ENCODE measurements at regions not wholly inside any gene's neighbourhood (a gene's known extent, or its start where the extent isn't known, plus 50 kb on each side); places are given as distances from the start of the nearest gene placed in this dataset.

DNA sequence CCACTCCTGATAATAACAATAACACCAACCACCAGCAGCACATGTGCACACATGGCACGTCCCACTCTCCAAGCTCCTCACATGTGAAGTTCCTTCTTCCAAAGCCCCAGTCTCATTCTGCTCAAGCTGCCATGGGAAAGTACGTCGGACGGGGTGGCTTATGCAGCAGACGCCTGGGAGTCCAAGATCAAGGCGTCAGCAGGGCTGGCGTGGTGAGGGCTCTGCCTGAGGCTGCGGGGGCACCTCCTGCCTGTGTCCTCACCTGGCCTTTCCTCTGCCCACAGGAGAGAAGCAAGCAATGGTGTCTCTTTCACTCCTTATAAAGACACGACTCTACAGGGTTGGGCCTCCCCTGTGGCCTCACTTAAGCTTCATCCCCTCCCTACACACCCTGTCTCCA, 68.8 kb upstream of the INSIG1 start:
- RAD21 ChIA-PET (ENCODE audit: low non-redundant PET in 1 of 2, low total read pairs in 2 of 2, uncharacterized antibody in 2 of 2, unreplicated experiment in 2 of 2) = no interaction called here
- Histone ChIP-seq H3K27ac (ENCODE audit: low read depth, low read length) (no peak overlapping the region), H4K20me1 (ENCODE audit: insufficient read depth) (no peaks in the 10 kb centered on the region), H2AFZ (ENCODE audit: low read depth, low read length, poor library complexity, severe bottlenecking) (no peak overlapping the region), H3K9me3 (ENCODE audit: control insufficient read depth in 1 of 2, insufficient read depth in 1 of 2, low read depth in 1 of 2, low read length in 2 of 2) (no peaks in the 10 kb centered on the region), H3K79me2 (ENCODE audit: insufficient read depth, low read length) (no peaks in the 10 kb centered on the region), H3K36me3 (ENCODE audit: control insufficient read depth in 1 of 2, insufficient read depth in 2 of 2, low read length in 2 of 2) (no peaks in the 10 kb centered on the region), H3K9ac (ENCODE audit: low read length) (no peak overlapping the region), H3K4me1 (ENCODE audit: control insufficient read depth in 1 of 2, insufficient read depth in 2 of 2, low read length in 2 of 2) (peaks cover 8 to 26% of the 10 kb centered on the region in 2 experiments; a peak in 3 of 4 replicates), H3K9me2 (ENCODE audit: insufficient read depth) (no peaks in the 10 kb centered on the region), H3K27me3 (ENCODE audit: insufficient read depth, low read length) (no peaks in the 10 kb centered on the region), H3K4me3 (replicated peaks in 1 of 2; ENCODE audit: low read depth in 1 of 2, low read length in 2 of 2) (no peak overlapping the region), H3K4me2 (ENCODE audit: low read length) (no peak overlapping the region)
- intact Hi-C loops (cut with micrococcal nuclease) = no loop called here
- no TSS peak for BruUV-seq (replicated peaks)
- no peak for ATAC-seq
- CTCF ChIA-PET = no interaction called here
- POLR2A ChIA-PET = no interaction called here
- TF ChIP-seq SRF (IDR thresholded peaks at IDR 0.05; ENCODE audit: low read depth) (no peak), RAD21 (IDR thresholded peaks at IDR 0.05; ENCODE audit: low read depth) (no peak), SIN3A (IDR thresholded peaks at IDR 0.05; ENCODE audit: low read depth) (no peak), SP1 (IDR thresholded peaks at IDR 0.05; ENCODE audit: low read depth) (no peak), JUND (IDR thresholded peaks at IDR 0.05) (no peak), EZH2phosphoT487 (IDR thresholded peaks at IDR 0.05; ENCODE audit: borderline replicate concordance) (no peak), CBX3 (IDR thresholded peaks at IDR 0.05; ENCODE audit: low read depth) (no peak), POLR2A (IDR thresholded peaks at IDR 0.05; ENCODE audit: borderline replicate concordance, extremely low read depth, insufficient read depth, insufficient read length) (no peak), EZH2 (IDR thresholded peaks at IDR 0.05) (no peak), TCF7L2 (IDR thresholded peaks at IDR 0.05; ENCODE audit: borderline replicate concordance, extremely low read depth, insufficient read depth, insufficient read length) (no peak), ELF1 (IDR thresholded peaks at IDR 0.05; ENCODE audit: borderline replicate concordance, low read depth) (no peak), YY1 (IDR thresholded peaks at IDR 0.05; ENCODE audit: extremely low read depth, insufficient replicate concordance, low read depth, low read length) (no peak), ZFX (IDR thresholded peaks at IDR 0.05) (no peak), FOSL1 (IDR thresholded peaks at IDR 0.05; ENCODE audit: low read depth) (no peak)
- TF ChIP-seq, protein P1, sequence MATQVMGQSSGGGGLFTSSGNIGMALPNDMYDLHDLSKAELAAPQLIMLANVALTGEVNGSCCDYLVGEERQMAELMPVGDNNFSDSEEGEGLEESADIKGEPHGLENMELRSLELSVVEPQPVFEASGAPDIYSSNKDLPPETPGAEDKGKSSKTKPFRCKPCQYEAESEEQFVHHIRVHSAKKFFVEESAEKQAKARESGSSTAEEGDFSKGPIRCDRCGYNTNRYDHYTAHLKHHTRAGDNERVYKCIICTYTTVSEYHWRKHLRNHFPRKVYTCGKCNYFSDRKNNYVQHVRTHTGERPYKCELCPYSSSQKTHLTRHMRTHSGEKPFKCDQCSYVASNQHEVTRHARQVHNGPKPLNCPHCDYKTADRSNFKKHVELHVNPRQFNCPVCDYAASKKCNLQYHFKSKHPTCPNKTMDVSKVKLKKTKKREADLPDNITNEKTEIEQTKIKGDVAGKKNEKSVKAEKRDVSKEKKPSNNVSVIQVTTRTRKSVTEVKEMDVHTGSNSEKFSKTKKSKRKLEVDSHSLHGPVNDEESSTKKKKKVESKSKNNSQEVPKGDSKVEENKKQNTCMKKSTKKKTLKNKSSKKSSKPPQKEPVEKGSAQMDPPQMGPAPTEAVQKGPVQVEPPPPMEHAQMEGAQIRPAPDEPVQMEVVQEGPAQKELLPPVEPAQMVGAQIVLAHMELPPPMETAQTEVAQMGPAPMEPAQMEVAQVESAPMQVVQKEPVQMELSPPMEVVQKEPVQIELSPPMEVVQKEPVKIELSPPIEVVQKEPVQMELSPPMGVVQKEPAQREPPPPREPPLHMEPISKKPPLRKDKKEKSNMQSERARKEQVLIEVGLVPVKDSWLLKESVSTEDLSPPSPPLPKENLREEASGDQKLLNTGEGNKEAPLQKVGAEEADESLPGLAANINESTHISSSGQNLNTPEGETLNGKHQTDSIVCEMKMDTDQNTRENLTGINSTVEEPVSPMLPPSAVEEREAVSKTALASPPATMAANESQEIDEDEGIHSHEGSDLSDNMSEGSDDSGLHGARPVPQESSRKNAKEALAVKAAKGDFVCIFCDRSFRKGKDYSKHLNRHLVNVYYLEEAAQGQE (IDR thresholded peaks at IDR 0.05; ENCODE audit: low read depth) = no peak
- TF ChIP-seq, protein P2, sequence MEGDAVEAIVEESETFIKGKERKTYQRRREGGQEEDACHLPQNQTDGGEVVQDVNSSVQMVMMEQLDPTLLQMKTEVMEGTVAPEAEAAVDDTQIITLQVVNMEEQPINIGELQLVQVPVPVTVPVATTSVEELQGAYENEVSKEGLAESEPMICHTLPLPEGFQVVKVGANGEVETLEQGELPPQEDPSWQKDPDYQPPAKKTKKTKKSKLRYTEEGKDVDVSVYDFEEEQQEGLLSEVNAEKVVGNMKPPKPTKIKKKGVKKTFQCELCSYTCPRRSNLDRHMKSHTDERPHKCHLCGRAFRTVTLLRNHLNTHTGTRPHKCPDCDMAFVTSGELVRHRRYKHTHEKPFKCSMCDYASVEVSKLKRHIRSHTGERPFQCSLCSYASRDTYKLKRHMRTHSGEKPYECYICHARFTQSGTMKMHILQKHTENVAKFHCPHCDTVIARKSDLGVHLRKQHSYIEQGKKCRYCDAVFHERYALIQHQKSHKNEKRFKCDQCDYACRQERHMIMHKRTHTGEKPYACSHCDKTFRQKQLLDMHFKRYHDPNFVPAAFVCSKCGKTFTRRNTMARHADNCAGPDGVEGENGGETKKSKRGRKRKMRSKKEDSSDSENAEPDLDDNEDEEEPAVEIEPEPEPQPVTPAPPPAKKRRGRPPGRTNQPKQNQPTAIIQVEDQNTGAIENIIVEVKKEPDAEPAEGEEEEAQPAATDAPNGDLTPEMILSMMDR (IDR thresholded peaks at IDR 0.05 in 2 of 3, conservative IDR thresholded peaks at IDR 0.05 in 1 of 3; ENCODE audit: borderline replicate concordance in 1 of 3, insufficient read depth in 1 of 3, low read depth in 2 of 3, low read length in 2 of 3) = no peak
- TF ChIP-seq, protein P3, sequence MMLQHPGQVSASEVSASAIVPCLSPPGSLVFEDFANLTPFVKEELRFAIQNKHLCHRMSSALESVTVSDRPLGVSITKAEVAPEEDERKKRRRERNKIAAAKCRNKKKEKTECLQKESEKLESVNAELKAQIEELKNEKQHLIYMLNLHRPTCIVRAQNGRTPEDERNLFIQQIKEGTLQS (IDR thresholded peaks at IDR 0.05) = no peak
- TF ChIP-seq, protein P4, sequence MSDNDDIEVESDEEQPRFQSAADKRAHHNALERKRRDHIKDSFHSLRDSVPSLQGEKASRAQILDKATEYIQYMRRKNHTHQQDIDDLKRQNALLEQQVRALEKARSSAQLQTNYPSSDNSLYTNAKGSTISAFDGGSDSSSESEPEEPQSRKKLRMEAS (IDR thresholded peaks at IDR 0.05) = no peak
- DNase-seq (ENCODE audit: low read depth, low spot score) = no peak
